CD14-positive monocyte (primary cell): ENCODE measurements at regions not wholly inside any gene's neighbourhood (a gene's known extent, or its start where the extent isn't known, plus 50 kb on each side); places are given as distances from the start of the nearest gene placed in this dataset.

ENCODE experiments used
- DNase-seq, 3 donors: peaks; one replicate each; pipeline ENCODE4 v3.0.0-alpha.2; 2011 to 2022
- H2AFZ ChIP-seq: 2 replicates; pipeline ENCODE4 v1.6.0; 2012; ENCODE audit warnings: mild to moderate bottlenecking, low read depth, low read length, inconsistent platforms; ENCODE audit not compliant: insufficient read depth, poor library complexity, severe bottlenecking
- H3K27ac ChIP-seq, 2 donors: 1 replicate in 1 of 2; 2 replicates in 1 of 2; pipeline ENCODE4 v1.5.1; 2012 to 2013; ENCODE audit warnings: low read length in 2 of 2, control low read depth in 1 of 2, inconsistent platforms in 1 of 2, low read depth in 1 of 2, mild to moderate bottlenecking in 1 of 2
- H3K27me3 ChIP-seq, 2 donors: one replicate each; pipeline versions ENCODE4 v1.6.0 to v1.6.1; 2011 to 2013; ENCODE audit warnings: low read length in 2 of 2; ENCODE audit not compliant: control insufficient read depth in 2 of 2, insufficient read depth in 2 of 2
- H3K36me3 ChIP-seq, 2 donors: replicated peaks in 1 of 2; 1 replicate in 1 of 2; 2 replicates in 1 of 2; pipeline versions ENCODE4 v1.5.1 to v1.6.1; 2012 to 2013; ENCODE audit warnings: low read length in 2 of 2, control low read depth in 1 of 2, inconsistent platforms in 1 of 2, mild to moderate bottlenecking in 1 of 2; ENCODE audit not compliant: insufficient read depth in 2 of 2, control insufficient read depth in 1 of 2
- H3K4me1 ChIP-seq, 2 donors: 1 replicate in 1 of 2; 2 replicates in 1 of 2; pipeline versions ENCODE4 v1.5.1 to v1.6.1; 2012 to 2013; ENCODE audit warnings: low read length in 2 of 2, control low read depth in 1 of 2, inconsistent platforms in 1 of 2, mild to moderate bottlenecking in 1 of 2, moderate library complexity in 1 of 2; ENCODE audit not compliant: insufficient read depth in 2 of 2, control insufficient read depth in 1 of 2
- H3K4me2 ChIP-seq: replicated peaks from 2 replicates; pipeline ENCODE3; 2012; ENCODE audit warnings: low read length, moderate library complexity, mild to moderate bottlenecking; ENCODE audit not compliant: poor library complexity, severe bottlenecking; ENCODE audit errors: extremely low read depth
- H3K4me3 ChIP-seq, 3 experiments: fragments of 200-600 bp in 1 of 3; sonication (generic) in 1 of 3; replicated peaks in 1 of 3; 1 replicate in 2 of 3; 2 replicates in 1 of 3; pipeline ENCODE4 v1.5.1; 2011 to 2013; ENCODE audit warnings: low read length in 3 of 3, mild to moderate bottlenecking in 3 of 3, control low read depth in 2 of 3, low read depth in 2 of 3, inconsistent platforms in 1 of 3, moderate library complexity in 1 of 3
- H3K79me2 ChIP-seq: 2 replicates; pipeline ENCODE4 v1.6.0; 2012; ENCODE audit warnings: mild to moderate bottlenecking, control low read depth, inconsistent platforms, low read length, moderate library complexity; ENCODE audit not compliant: insufficient read depth
- H3K9ac ChIP-seq: 2 replicates; pipeline ENCODE4 v1.6.0; 2017; ENCODE audit warnings: low read length, mild to moderate bottlenecking; ENCODE audit not compliant: insufficient read depth, poor library complexity, severe bottlenecking
- H3K9me3 ChIP-seq, 2 donors: replicated peaks in 1 of 2; 1 replicate in 1 of 2; 2 replicates in 1 of 2; pipeline versions ENCODE4 v1.5.1 to v1.6.1; 2012 to 2013; ENCODE audit warnings: low read length in 2 of 2, control low read depth in 1 of 2; ENCODE audit not compliant: control insufficient read depth in 1 of 2, insufficient read depth in 1 of 2
- H4K20me1 ChIP-seq: 2 replicates; pipeline ENCODE4 v1.6.0; 2012; ENCODE audit warnings: mild to moderate bottlenecking, low read length, control low read depth, moderate library complexity; ENCODE audit not compliant: insufficient read depth
- H3K27ac Mint-ChIP-seq, 7 donors: one replicate each; pipeline ENCODE4 v1.8.0; 2020; ENCODE audit warnings: mild to moderate bottlenecking in 7 of 7, mixed read lengths in 7 of 7, moderate library complexity in 6 of 7, inconsistent platforms in 2 of 7
- H3K27me3 Mint-ChIP-seq, 3 donors: one replicate each; pipeline ENCODE4 v1.8.0; 2021 to 2022; ENCODE audit warnings: low read depth in 3 of 3, mild to moderate bottlenecking in 3 of 3, mixed read lengths in 3 of 3, moderate library complexity in 3 of 3, inconsistent platforms in 1 of 3
- H3K36me3 Mint-ChIP-seq, 2 donors: one replicate each; pipeline ENCODE4 v1.8.0; 2020; ENCODE audit warnings: mixed read lengths in 2 of 2, inconsistent platforms in 1 of 2, mild to moderate bottlenecking in 1 of 2
- H3K4me1 Mint-ChIP-seq: one replicate; pipeline ENCODE4 v1.8.0; 2020; ENCODE audit warnings: mild to moderate bottlenecking, mixed read lengths
- H3K4me3 Mint-ChIP-seq, 2 donors: one replicate each; pipeline ENCODE4 v1.8.0; 2020; ENCODE audit warnings: mild to moderate bottlenecking in 2 of 2, mixed read lengths in 2 of 2, moderate library complexity in 1 of 2
- H3K9me3 Mint-ChIP-seq, 7 donors: one replicate each; pipeline ENCODE4 v1.8.0; 2020 to 2022; ENCODE audit warnings: mixed read lengths in 7 of 7, mild to moderate bottlenecking in 6 of 7, moderate library complexity in 6 of 7, inconsistent platforms in 2 of 7
- WGBS: methylation state at CpG from one replicate; pipeline ENCODE4 v1.1.5; 2013; ENCODE audit warnings: missing lambda C conversion rate; ENCODE audit not compliant: insufficient coverage; 5-methylcytosine and 5-hydroxymethylcytosine counted together
- intact Hi-C, 2 donors: fragments of 100-400 bp; cut with micrococcal nuclease; formaldehyde crosslinking; loops; one replicate each; pipeline versions ENCODE4 v1.15.0 to v1.15.1; 2023
- TF ChIP-seq, protein P1 (sequence below): fragments of 200-600 bp; IDR thresholded peaks from one replicate; pipeline ENCODE4 v1.8.0; 2022; ENCODE audit warnings: antibody characterized with exemption, mild to moderate bottlenecking

DNA sequence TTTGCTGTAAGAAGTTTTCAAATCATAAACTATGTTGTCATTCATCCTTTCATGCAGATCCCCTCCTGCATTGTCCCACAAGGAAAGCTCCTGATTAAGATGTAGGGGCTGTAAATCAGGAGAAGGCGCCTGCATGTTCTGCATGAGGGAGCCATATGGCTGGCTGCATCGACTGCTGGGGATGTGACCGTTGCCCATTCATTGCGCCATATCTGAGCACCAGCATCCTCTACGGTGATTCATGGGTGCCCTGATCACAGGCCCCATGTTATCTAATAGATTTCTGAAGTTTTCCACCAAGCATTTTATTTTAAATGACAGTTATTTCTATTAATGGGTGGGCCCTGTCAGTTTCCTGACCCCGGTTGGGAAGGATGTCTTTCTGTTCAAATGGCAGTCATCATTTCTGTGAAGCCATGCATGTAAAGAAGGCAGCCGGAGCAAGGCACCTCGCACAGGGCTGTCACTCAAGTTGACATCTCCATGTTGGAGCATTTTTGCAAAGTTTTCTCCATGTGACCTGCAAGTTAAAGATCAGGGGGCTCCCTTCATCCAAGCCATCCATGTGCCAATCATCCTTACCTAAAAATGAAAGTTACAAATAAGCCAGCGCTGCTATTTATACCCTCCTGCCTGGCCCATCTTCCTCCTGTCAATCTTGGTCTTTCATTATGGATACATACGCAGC, 128.8 kb downstream of the TEX36 start:
- no peak overlapping the region for H3K4me2 ChIP-seq
- WGBS, result 83% methylated on average over 8 of the region's 10 CpGs
- DNase-seq, result no peak
- TF ChIP-seq, protein P1, sequence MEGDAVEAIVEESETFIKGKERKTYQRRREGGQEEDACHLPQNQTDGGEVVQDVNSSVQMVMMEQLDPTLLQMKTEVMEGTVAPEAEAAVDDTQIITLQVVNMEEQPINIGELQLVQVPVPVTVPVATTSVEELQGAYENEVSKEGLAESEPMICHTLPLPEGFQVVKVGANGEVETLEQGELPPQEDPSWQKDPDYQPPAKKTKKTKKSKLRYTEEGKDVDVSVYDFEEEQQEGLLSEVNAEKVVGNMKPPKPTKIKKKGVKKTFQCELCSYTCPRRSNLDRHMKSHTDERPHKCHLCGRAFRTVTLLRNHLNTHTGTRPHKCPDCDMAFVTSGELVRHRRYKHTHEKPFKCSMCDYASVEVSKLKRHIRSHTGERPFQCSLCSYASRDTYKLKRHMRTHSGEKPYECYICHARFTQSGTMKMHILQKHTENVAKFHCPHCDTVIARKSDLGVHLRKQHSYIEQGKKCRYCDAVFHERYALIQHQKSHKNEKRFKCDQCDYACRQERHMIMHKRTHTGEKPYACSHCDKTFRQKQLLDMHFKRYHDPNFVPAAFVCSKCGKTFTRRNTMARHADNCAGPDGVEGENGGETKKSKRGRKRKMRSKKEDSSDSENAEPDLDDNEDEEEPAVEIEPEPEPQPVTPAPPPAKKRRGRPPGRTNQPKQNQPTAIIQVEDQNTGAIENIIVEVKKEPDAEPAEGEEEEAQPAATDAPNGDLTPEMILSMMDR, result no peak
- no peaks in the 10 kb centered on the region for H3K36me3 Mint-ChIP-seq
- H3K27ac Mint-ChIP-seq, result peak overlapping the region in 1 of 7 donors; percentile 43
- H3K27me3 Mint-ChIP-seq, result peaks cover 3 to 18% (median 5%) of the 10 kb centered on the region in 3 donors
- no peaks in the 10 kb centered on the region for H3K79me2 ChIP-seq
- no peaks in the 10 kb centered on the region for H3K36me3 ChIP-seq
- intact Hi-C loops, result no loop called here
- H3K4me3 ChIP-seq, result no peak overlapping the region
- no peak overlapping the region for H3K9ac ChIP-seq
- H3K4me3 Mint-ChIP-seq, result no peak overlapping the region
- peaks cover 0 to 7% of the 10 kb centered on the region in 2 donors for H3K9me3 ChIP-seq
- H4K20me1 ChIP-seq, result no peaks in the 10 kb centered on the region
- H3K4me1 Mint-ChIP-seq, result no peaks in the 10 kb centered on the region
- H3K27me3 ChIP-seq, result no peaks in the 10 kb centered on the region
- H3K4me1 ChIP-seq, result no peaks in the 10 kb centered on the region
- no peak overlapping the region for H2AFZ ChIP-seq
- H3K9me3 Mint-ChIP-seq, result peaks cover 0 to 21% (median 12%) of the 10 kb centered on the region in 7 donors
- H3K27ac ChIP-seq, result no peak overlapping the region

DNA sequence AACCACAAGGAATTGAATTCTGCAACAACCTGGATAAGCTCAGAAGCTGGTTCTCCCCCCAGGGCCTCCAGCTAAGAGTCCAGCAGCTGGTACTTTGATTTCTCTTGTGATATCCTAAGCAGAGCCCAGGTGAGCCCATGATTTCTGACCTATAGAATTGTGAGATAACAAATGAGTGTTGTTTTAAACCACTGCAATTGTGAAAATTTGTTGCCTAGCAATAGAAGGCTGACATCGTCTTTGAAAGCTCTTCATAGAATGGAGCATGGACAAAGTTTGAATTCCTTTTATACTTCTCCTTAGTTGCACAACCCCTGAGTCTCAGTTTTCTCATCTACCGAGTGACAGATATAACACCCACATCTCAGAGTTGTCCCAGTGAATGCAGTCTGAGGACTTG, 129.9 kb downstream of the TEX36 start:
- DNase-seq, result no peak
- no peaks in the 10 kb centered on the region for H3K36me3 ChIP-seq
- H3K27me3 ChIP-seq, result no peaks in the 10 kb centered on the region
- peaks cover 0 to 25% (median 12%) of the 10 kb centered on the region in 7 donors for H3K9me3 Mint-ChIP-seq
- peaks cover 0 to 18% (median 5%) of the 10 kb centered on the region in 3 donors for H3K27me3 Mint-ChIP-seq
- no peak overlapping the region for H3K27ac ChIP-seq
- 80% methylated on average over 1 of the region's 2 CpGs for WGBS
- H3K4me1 Mint-ChIP-seq, result no peaks in the 10 kb centered on the region
- no peaks in the 10 kb centered on the region for H3K79me2 ChIP-seq
- H3K4me3 ChIP-seq, result no peak overlapping the region
- no peak overlapping the region for H3K4me2 ChIP-seq
- H2AFZ ChIP-seq, result no peak overlapping the region
- peaks cover 0 to 11% of the 10 kb centered on the region in 2 donors for H3K9me3 ChIP-seq
- H3K4me1 ChIP-seq, result no peaks in the 10 kb centered on the region
- H4K20me1 ChIP-seq, result no peaks in the 10 kb centered on the region
- no peaks in the 10 kb centered on the region for H3K36me3 Mint-ChIP-seq
- TF ChIP-seq, protein P1, result no peak
- no peak overlapping the region for H3K4me3 Mint-ChIP-seq
- no peak overlapping the region for H3K27ac Mint-ChIP-seq
- intact Hi-C loops, result no loop called here
- no peak overlapping the region for H3K9ac ChIP-seq
